CMK (cell line): ENCODE measurements at regions not wholly inside any gene's neighbourhood (a gene's known extent, or its start where the extent isn't known, plus 50 kb on each side); places are given as distances from the start of the nearest gene placed in this dataset.
A peak's percentile ranks its signal among the peaks of the same experiment; 100 is the strongest.

Source experiments
- DNase-seq: peaks from one replicate; pipeline ENCODE4 v3.0.0-alpha.2; 2010; ENCODE audit warnings: low read depth

GRCh38 chr12:125371033-125371432, 305.8 kb downstream of the AACS start:
- DNase-seq: no peak

GRCh38 chr12:125372085-125372484, 306.9 kb downstream of the AACS start:
- DNase-seq: no peak

GRCh38 chr12:125373375-125373774, 308.1 kb downstream of the AACS start:
- no peak for DNase-seq

DNA sequence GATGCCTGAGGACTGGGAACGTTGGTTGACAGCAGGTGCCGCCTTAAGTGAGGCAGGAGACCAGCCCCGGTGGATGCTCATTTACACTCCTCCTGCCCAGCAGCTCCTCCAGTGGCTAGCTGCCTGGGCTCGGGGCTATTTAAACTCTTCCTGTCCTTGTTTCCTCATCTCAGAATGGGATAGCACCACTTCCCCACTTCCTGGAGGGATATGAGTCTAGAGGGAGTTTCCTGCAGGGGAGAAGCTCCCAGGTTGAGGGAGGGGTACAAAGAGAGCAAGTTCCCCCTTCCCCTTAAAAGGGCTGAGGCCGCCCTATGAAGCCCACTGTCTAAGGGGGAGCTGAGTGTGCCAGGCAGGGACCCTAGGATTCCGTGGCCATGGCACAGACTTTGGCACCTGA, 311.2 kb downstream of the AACS start:
- DNase-seq: no peak

- DNase-seq: no peak
Measured at GRCh38 chr12:125377093-125377492, 311.9 kb downstream of the AACS start.

GRCh38 chr12:125381373-125381772, 316.1 kb downstream of the AACS start:
- no peak for DNase-seq

GRCh38 chr12:125382926-125383325, 317.7 kb downstream of the AACS start:
- DNase-seq: no peak

DNA sequence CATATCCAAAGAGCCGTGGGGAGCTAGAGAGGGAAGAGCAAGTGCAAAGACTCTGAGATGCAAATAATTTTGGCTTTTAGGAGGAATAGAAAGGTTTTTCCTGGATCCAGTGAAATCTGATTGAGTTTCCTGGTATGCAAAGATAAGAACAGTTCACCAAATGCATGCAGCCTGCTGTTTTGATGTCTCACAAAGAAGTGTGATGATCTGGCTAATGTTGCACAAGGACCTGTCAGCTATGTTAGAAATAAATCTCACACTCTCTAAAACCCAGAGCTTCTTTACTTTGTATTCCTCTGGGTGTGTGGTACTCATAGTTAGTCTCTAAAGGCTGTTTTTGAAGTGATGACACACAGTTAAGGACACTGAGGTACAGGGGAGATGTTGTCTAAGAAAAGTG, 321.4 kb downstream of the AACS start:
- DNase-seq: no peak

DNA sequence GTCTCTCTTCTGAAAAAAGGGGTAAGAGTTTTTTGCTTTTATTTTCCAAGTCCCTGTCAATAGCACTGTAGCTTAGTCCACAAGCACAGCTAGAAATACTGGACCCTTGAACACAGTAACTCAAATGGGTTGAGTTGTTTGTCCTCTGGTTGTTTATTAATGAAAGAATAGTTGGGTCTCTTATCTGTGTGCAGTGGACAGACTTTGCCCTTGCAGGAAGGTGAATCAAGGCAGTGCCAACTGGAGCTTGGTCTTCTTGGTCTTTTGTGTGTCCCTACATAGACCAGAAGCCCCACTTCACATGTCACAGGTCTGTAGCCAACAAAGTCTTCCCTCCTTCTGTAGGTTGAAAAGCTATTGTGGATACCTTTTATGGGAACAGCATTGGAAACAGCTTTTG, 322.0 kb downstream of the AACS start:
- DNase-seq: no peak

DNA sequence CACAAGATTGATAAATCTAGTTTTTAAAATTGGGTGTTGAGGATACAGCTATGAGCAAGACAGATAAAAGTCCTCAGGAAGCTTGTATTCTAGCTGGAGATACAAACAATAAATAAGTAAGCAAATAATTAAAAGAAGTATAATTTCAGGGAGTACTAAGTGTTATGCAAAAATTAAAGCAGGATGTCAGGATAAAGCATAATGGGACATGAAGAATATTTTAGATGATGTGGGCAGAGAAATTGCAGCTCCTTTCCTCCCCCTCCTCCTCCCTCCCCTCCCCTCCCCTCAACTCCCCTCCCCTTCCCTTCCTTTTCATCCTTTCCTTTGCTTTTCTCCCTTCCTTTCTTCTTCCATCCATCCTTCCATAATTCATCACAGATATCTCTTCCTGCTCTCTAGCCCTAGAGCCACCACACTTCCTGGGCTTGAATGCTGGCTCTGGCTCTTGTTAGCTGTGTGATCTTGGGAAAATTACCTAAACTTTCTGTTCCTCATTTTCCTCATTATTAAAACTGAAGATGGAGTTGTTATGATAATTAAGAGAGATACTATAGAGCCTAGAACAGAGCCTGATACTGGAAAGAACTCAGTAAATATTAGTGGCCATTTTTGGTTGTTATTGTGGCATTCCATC, 323.9 kb downstream of the AACS start:
- no peak for DNase-seq

DNA sequence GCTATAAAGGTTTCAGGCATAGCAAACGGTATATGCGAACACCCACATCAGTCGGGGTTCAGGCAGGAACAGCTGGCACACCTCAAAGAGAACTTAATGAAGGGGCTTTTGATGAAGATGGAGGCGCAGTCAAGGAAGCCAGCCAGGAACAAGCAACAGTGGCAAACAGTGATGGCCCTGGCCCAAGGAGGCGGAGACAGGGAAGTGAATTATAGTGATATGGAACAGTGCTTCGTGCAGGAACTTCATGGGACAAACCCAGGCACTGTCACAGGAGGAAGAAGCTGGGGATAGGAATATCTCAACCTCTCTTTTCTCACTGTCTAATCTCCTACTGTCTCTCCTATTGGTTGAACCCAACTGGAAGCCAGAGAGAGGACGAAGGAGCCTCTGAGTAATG, 328.3 kb downstream of the AACS start:
- DNase-seq: no peak

DNA sequence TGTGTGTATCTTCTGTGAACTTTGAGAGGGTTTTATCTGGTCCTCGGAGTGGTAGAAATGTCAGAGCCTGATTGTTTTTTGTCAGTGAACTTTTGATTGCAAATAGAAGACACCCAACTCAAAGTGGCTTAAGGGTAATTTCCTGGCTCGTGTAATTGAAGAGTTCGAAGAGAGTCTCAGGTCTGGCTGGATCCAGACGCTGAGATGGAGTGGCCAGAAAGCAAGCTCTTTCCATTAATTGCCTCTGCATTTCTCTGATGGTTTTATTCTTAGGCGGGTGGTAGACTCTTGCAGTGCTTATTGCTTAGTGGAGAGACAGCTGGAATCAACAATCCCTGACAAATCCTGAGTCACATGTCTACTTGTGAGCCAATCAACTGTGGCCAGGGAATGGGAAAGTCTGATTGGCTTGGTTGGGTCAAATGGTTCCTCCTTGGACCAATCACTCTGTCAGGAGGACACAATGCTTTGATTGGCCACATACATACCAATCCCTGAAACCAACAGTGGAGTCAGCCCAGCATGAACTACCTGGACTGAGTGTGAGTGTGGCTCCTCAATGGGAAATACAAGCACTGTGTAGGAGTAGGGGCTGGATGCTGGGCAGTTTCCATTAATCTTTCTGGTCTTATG, 330.5 kb downstream of the AACS start:
- DNase-seq: no peak

- DNase-seq: no peak
Measured at GRCh38 chr12:125399489-125399888, 334.3 kb downstream of the AACS start.

- DNase-seq: peak; percentile 14
Measured at GRCh38 chr12:125402874-125403789, 337.9 kb downstream of the AACS start.

GRCh38 chr12:125403843-125404242, 338.6 kb downstream of the AACS start:
- DNase-seq: no peak

- DNase-seq: no peak
Measured at GRCh38 chr12:125406131-125406530, 340.9 kb downstream of the AACS start.

DNA sequence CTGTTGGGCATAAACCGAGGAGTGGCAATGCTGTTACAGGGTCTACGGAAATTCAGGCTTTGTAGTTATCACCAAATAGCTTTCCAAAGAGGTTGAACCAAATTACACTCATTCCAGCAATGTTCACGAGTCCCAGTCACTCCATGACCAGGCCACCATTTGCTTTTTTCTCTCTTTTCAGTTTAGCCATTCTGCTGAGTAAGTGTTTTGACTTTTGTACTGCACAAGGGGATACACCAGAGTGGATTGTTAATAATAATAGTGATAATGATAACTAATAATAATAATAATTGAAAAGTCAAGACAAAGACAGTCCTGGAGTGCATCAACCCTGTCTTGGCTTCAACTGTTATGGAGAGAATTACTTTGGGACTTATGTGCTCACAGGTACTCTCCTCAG, 343.5 kb downstream of the AACS start:
- DNase-seq: no peak

GRCh38 chr12:125412506-125412905, 347.3 kb downstream of the AACS start:
- no peak for DNase-seq

DNA sequence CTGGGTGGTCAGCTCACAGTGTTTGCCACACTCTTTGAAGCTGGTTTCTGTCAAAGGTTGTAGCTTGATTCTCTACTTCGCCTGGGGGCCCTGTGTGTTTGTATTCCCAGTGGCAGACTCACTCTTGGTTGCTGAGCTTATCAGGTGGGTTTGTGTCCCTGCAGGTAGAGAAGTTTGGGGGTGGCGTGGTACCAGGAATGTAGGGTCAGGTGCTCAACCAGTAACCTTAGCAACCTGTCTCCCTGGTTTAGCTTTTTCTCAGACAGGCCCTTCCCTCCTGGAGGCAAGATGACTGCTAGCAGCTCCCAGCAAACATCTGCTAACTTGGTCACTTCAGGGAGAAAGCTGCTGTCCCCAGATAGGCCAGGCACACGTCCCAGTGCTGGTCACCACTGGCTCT, 352.2 kb downstream of the AACS start:
- DNase-seq: no peak

GRCh38 chr12:125418902-125419564, 353.8 kb downstream of the AACS start:
- no peak for DNase-seq

GRCh38 chr12:125424909-125425308, 359.7 kb downstream of the AACS start:
- no peak for DNase-seq

DNA sequence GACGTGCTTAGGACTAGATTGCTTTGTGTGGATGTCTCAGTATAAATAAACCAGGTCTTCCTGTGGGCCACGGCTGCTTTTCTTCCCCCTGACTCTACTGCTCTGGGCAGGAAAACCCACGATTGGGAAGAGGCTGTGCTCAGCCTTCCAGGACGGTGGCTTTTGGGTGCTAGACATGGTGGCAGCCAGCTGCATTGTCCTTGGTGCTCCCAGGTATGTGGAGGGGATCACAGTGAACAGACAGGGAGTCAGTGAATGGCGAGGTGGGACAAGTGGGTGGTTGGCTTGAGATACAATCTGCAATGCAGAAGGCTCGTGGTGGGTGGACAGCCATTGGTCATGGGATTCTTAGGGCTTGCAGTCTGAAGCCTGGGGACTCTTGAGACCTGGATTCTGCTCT, 366.3 kb downstream of the AACS start:
- DNase-seq: no peak

GRCh38 chr12:125434131-125434530, 368.9 kb downstream of the AACS start:
- DNase-seq: no peak
